ENCODE measurements at regions not wholly inside any gene's neighbourhood (a gene's known extent, or its start where the extent isn't known, plus 50 kb on each side); places are given as distances from the start of the nearest gene placed in this dataset.

DNA sequence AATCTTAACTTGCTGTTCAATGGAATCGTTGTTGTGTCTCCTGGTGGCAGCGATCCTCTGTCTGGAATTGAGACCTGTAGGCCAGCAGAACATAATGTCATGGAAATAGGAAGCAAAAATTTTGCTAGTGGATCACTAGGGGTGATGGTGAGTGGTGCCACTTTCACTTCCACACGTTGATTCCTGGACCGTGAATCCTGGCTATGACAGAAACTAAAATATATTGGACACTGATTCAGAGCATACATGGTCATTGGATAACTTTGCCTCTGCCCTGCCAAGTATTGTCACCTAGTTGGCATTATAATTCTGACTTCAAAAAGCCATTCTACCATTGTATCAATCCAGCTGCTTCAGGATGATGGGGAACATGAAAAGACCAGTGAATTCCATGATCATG, 353.2 kb downstream of the IRX1 start:
- Histone ChIP-seq H3K9ac (ENCODE audit: low read length) (no peak overlapping the region), H2AFZ (ENCODE audit: low read depth, low read length) (no peak overlapping the region), H3K27ac (ENCODE audit: low read depth, low read length) (no peak overlapping the region), H3K27me3 (ENCODE audit: insufficient read depth, low read length) (no peaks in the 10 kb centered on the region), H3K36me3 (ENCODE audit: insufficient read depth, low read length) (no peaks in the 10 kb centered on the region), H3K9me3 (ENCODE audit: insufficient read depth, low read depth, low read length) (peaks cover 3% of the 10 kb centered on the region), H3K4me3 (ENCODE audit: insufficient read depth, low read depth, low read length) (no peak overlapping the region), H3K79me2 (ENCODE audit: insufficient read depth, low read length) (no peaks in the 10 kb centered on the region), H4K20me1 (ENCODE audit: insufficient read depth, low read length) (no peaks in the 10 kb centered on the region), H3K4me2 (ENCODE audit: low read length) (no peak overlapping the region), H3K4me1 (ENCODE audit: insufficient read depth, low read length) (no peaks in the 10 kb centered on the region)
- no peak overlapping the region for H3K4me3 Mint-ChIP-seq (ENCODE audit: unreplicated experiment)
- FAIRE-seq (no peak), DNase-seq (ENCODE audit: low read depth) (no peak)
- H3K27ac Mint-ChIP-seq (ENCODE audit: unreplicated experiment): no peak overlapping the region
- no peaks in the 10 kb centered on the region for H3K36me3 Mint-ChIP-seq (ENCODE audit: low read depth, unreplicated experiment)
- H3K27me3 Mint-ChIP-seq (ENCODE audit: low read depth, unreplicated experiment): no peaks in the 10 kb centered on the region
- H3K4me1 Mint-ChIP-seq (ENCODE audit: low read depth, unreplicated experiment): no peaks in the 10 kb centered on the region
- peaks cover 8% of the 10 kb centered on the region for H3K9me3 Mint-ChIP-seq (ENCODE audit: unreplicated experiment)
- TF ChIP-seq, protein P1, sequence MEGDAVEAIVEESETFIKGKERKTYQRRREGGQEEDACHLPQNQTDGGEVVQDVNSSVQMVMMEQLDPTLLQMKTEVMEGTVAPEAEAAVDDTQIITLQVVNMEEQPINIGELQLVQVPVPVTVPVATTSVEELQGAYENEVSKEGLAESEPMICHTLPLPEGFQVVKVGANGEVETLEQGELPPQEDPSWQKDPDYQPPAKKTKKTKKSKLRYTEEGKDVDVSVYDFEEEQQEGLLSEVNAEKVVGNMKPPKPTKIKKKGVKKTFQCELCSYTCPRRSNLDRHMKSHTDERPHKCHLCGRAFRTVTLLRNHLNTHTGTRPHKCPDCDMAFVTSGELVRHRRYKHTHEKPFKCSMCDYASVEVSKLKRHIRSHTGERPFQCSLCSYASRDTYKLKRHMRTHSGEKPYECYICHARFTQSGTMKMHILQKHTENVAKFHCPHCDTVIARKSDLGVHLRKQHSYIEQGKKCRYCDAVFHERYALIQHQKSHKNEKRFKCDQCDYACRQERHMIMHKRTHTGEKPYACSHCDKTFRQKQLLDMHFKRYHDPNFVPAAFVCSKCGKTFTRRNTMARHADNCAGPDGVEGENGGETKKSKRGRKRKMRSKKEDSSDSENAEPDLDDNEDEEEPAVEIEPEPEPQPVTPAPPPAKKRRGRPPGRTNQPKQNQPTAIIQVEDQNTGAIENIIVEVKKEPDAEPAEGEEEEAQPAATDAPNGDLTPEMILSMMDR (IDR thresholded peaks at IDR 0.05; ENCODE audit: insufficient read depth, low read depth, low read length): no peak
- TF ChIP-seq EZH2 (IDR thresholded peaks at IDR 0.05; ENCODE audit: insufficient read depth, low read length): no peak

DNA sequence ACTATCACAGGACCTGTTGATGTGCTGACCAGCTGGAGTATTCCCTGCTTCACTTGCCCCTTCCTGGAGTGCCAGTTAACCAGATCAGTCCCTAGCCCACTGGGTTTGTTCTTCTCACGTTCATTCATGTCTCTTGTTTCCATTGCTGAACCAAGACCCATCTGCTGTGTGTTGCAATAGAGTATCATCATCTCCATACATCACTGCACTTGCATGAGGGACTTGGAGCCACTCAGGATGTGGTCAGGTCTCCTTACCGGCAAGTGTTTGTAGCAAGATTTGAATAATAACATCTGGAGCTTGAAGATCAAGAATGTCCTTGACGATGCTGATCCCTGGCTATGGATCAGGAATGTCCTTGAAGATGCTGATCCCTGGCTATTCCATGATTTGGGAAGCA, 358.6 kb downstream of the IRX1 start:
- TF ChIP-seq, protein P1 (IDR thresholded peaks at IDR 0.05; ENCODE audit: insufficient read depth, low read depth, low read length): no peak
- TF ChIP-seq EZH2 (IDR thresholded peaks at IDR 0.05; ENCODE audit: insufficient read depth, low read length): no peak
- H3K27ac Mint-ChIP-seq (ENCODE audit: unreplicated experiment): no peak overlapping the region
- FAIRE-seq: no peak

DNA sequence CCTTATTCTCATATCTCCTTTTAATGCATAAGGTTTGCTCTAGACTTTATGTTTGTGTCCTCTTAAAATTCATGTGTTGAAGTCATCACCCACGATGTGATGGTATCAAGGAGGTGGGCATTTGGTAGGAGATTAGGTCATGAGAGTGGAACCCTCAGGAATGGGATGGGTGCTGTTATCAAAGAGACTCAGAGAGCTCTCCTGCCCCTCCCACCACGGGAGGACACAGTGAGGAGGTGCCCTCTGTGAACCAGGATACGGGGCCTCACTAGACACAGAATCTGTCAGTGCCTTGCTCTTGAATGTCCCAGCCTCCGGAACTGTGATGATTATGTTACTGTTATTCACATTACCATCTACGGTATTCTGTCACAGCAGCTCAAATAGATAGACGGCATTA, 359.0 kb downstream of the IRX1 start:
- H3K4me1 ChIP-seq (ENCODE audit: insufficient read depth, low read length): no peaks in the 10 kb centered on the region
- no peak for FAIRE-seq
- H3K79me2 ChIP-seq (ENCODE audit: insufficient read depth, low read length): no peaks in the 10 kb centered on the region
- TF ChIP-seq, protein P1 (IDR thresholded peaks at IDR 0.05; ENCODE audit: insufficient read depth, low read depth, low read length): no peak
- TF ChIP-seq EZH2 (IDR thresholded peaks at IDR 0.05; ENCODE audit: insufficient read depth, low read length): no peak
- no peak for DNase-seq (ENCODE audit: low read depth)
- Mint-ChIP-seq H3K9me3 (ENCODE audit: unreplicated experiment) (peaks cover 8% of the 10 kb centered on the region), H3K27me3 (ENCODE audit: low read depth, unreplicated experiment) (no peaks in the 10 kb centered on the region), H3K4me1 (ENCODE audit: low read depth, unreplicated experiment) (peaks cover 9% of the 10 kb centered on the region), H3K36me3 (ENCODE audit: low read depth, unreplicated experiment) (no peaks in the 10 kb centered on the region), H3K4me3 (ENCODE audit: unreplicated experiment) (no peak overlapping the region), H3K27ac (ENCODE audit: unreplicated experiment) (no peak overlapping the region)
- H2AFZ ChIP-seq (ENCODE audit: low read depth, low read length): no peak overlapping the region
- no peak overlapping the region for H3K9ac ChIP-seq (ENCODE audit: low read length)
- H3K4me2 ChIP-seq (ENCODE audit: low read length): no peak overlapping the region
- H4K20me1 ChIP-seq (ENCODE audit: insufficient read depth, low read length): no peaks in the 10 kb centered on the region
- peaks cover 6% of the 10 kb centered on the region for H3K9me3 ChIP-seq (ENCODE audit: insufficient read depth, low read depth, low read length)
- H3K36me3 ChIP-seq (ENCODE audit: insufficient read depth, low read length): no peaks in the 10 kb centered on the region
- H3K27me3 ChIP-seq (ENCODE audit: insufficient read depth, low read length): no peaks in the 10 kb centered on the region
- H3K27ac ChIP-seq (ENCODE audit: low read depth, low read length): no peak overlapping the region
- no peak overlapping the region for H3K4me3 ChIP-seq (ENCODE audit: insufficient read depth, low read depth, low read length)

More for the DNA sequence above, 358.6 kb downstream of the IRX1 start:
- H3K9me3 ChIP-seq (ENCODE audit: insufficient read depth, low read depth, low read length): peaks cover 6% of the 10 kb centered on the region
- no peaks in the 10 kb centered on the region for H3K36me3 ChIP-seq (ENCODE audit: insufficient read depth, low read length)
- H3K9me3 Mint-ChIP-seq (ENCODE audit: unreplicated experiment): peaks cover 8% of the 10 kb centered on the region
- H3K4me3 Mint-ChIP-seq (ENCODE audit: unreplicated experiment): no peak overlapping the region
- no peaks in the 10 kb centered on the region for H3K36me3 Mint-ChIP-seq (ENCODE audit: low read depth, unreplicated experiment)
- DNase-seq (ENCODE audit: low read depth): no peak
- no peak overlapping the region for H2AFZ ChIP-seq (ENCODE audit: low read depth, low read length)
- H3K4me1 Mint-ChIP-seq (ENCODE audit: low read depth, unreplicated experiment): peaks cover 8% of the 10 kb centered on the region
- H3K4me3 ChIP-seq (ENCODE audit: insufficient read depth, low read depth, low read length): no peak overlapping the region
- no peaks in the 10 kb centered on the region for H4K20me1 ChIP-seq (ENCODE audit: insufficient read depth, low read length)
- no peaks in the 10 kb centered on the region for H3K27me3 Mint-ChIP-seq (ENCODE audit: low read depth, unreplicated experiment)
- no peaks in the 10 kb centered on the region for H3K4me1 ChIP-seq (ENCODE audit: insufficient read depth, low read length)
- H3K79me2 ChIP-seq (ENCODE audit: insufficient read depth, low read length): no peaks in the 10 kb centered on the region
- no peaks in the 10 kb centered on the region for H3K27me3 ChIP-seq (ENCODE audit: insufficient read depth, low read length)
- no peak overlapping the region for H3K9ac ChIP-seq (ENCODE audit: low read length)
- no peak overlapping the region for H3K4me2 ChIP-seq (ENCODE audit: low read length)
- no peak overlapping the region for H3K27ac ChIP-seq (ENCODE audit: low read depth, low read length)
